ENCODE measurements at regions not wholly inside any gene's neighbourhood (a gene's known extent, or its start where the extent isn't known, plus 50 kb on each side); places are given as distances from the start of the nearest gene placed in this dataset.

DNA sequence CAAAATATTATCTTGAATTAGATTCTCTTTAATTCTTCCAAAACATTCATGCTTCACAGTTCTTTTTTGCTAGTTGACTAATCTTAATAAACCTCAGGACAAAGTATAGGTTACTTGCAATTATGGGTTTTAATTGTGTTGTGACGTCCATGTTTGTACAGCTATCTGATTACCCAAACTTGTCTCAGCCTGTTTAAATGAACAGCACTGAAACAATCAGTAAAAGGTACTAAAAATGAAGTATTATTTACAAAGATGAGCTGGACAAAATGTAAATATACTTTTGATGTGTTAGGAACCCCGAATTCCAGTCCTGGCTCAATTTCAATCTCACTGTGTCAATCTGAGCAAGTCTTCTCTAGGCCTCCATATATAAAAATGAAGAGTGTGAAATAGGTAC, 57.4 kb upstream of the SLC6A14 start:
- TF ChIP-seq, protein P1, sequence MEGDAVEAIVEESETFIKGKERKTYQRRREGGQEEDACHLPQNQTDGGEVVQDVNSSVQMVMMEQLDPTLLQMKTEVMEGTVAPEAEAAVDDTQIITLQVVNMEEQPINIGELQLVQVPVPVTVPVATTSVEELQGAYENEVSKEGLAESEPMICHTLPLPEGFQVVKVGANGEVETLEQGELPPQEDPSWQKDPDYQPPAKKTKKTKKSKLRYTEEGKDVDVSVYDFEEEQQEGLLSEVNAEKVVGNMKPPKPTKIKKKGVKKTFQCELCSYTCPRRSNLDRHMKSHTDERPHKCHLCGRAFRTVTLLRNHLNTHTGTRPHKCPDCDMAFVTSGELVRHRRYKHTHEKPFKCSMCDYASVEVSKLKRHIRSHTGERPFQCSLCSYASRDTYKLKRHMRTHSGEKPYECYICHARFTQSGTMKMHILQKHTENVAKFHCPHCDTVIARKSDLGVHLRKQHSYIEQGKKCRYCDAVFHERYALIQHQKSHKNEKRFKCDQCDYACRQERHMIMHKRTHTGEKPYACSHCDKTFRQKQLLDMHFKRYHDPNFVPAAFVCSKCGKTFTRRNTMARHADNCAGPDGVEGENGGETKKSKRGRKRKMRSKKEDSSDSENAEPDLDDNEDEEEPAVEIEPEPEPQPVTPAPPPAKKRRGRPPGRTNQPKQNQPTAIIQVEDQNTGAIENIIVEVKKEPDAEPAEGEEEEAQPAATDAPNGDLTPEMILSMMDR (IDR thresholded peaks at IDR 0.05), result no peak
- TF ChIP-seq POLR2AphosphoS5 (IDR thresholded peaks at IDR 0.05; ENCODE audit: insufficient read depth in 1 of 2, low read depth in 1 of 2) (no peak), POLR2A (IDR thresholded peaks at IDR 0.05) (no peak)

All from vagina (tissue), 2 donors.